ENCODE measurements at regions not wholly inside any gene's neighbourhood (a gene's known extent, or its start where the extent isn't known, plus 50 kb on each side); places are given as distances from the start of the nearest gene placed in this dataset.

GRCh38 chr14:22313172-22313801 lies 275.7 kb downstream of the DAD1 start:
- ChIA-PET POLR2A (interaction anchor here (0.7 kb wide), 1 partner anchor 321 kb away, joined by 3 read pairs; no protein-coding TSS in a partner anchor), CTCF (interaction anchor here (0.8 to 1.0 kb wide), 3 partner anchors 67 to 165 kb away, joined by 3 read pairs; no protein-coding TSS in a partner anchor)
- TF ChIP-seq SP1 (IDR thresholded peaks at IDR 0.05) (no peak), TARDBP (IDR thresholded peaks at IDR 0.05) (no peak), BHLHE40 (IDR thresholded peaks at IDR 0.05; ENCODE audit: borderline replicate concordance) (no peak), LEF1 (IDR thresholded peaks at IDR 0.05; ENCODE audit: borderline replicate concordance) (no peak), ZNF384 (IDR thresholded peaks at IDR 0.05) (no peak)
- no peak for DNase-seq (ENCODE audit: extremely low spot score)

- POLR2A ChIA-PET: no interaction called here
- CTCF ChIA-PET: interaction anchor here (0.8 kb wide), 1 partner anchor 44 kb away, joined by 3 read pairs; no protein-coding TSS in a partner anchor
- no peak for DNase-seq (ENCODE audit: extremely low spot score)
- TF ChIP-seq FOXM1 (IDR thresholded peaks at IDR 0.05; ENCODE audit: borderline replicate concordance) (no peak), NFRKB (IDR thresholded peaks at IDR 0.05) (no peak), ARNT (IDR thresholded peaks at IDR 0.05) (no peak), LEF1 (IDR thresholded peaks at IDR 0.05; ENCODE audit: borderline replicate concordance) (no peak), FOXA1 (IDR thresholded peaks at IDR 0.05) (no peak), TARDBP (IDR thresholded peaks at IDR 0.05) (no peak), CTBP1 (IDR thresholded peaks at IDR 0.05; ENCODE audit: borderline replicate concordance) (no peak)
These were observed 277.4 kb downstream of the DAD1 start for GRCh38 chr14:22311636-22312035.

DNA sequence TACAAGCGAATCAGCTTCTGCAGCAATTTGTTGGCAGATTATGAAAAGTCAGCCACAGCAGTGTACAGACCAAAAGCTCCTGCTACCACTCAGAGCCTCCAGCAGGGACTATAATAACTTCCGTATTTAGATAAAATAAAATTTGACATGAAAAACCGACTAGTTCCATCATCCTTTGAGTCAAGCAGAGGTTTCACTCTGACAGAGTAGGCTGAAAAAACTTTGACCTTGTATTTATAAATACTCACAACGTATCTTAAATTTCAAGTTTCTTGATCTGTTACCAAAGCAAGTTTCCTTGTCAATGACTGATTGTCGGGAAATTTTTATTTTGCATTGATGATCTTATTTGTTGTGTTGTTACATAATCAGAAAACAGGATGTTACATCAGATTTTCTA lies 283.4 kb downstream of the DAD1 start:
- ChIA-PET CTCF (no interaction called here), POLR2A (no interaction called here)
- no peak for DNase-seq (ENCODE audit: extremely low spot score)
- TF ChIP-seq SUZ12 (IDR thresholded peaks at IDR 0.05): no peak
- no peak for TF ChIP-seq L3MBTL2 (conservative IDR thresholded peaks at IDR 0.05)
- no peak for TF ChIP-seq HDGF (IDR thresholded peaks at IDR 0.05; ENCODE audit: borderline replicate concordance)
- TF ChIP-seq, protein P1, sequence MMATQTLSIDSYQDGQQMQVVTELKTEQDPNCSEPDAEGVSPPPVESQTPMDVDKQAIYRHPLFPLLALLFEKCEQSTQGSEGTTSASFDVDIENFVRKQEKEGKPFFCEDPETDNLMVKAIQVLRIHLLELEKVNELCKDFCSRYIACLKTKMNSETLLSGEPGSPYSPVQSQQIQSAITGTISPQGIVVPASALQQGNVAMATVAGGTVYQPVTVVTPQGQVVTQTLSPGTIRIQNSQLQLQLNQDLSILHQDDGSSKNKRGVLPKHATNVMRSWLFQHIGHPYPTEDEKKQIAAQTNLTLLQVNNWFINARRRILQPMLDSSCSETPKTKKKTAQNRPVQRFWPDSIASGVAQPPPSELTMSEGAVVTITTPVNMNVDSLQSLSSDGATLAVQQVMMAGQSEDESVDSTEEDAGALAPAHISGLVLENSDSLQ (IDR thresholded peaks at IDR 0.05): no peak
- no peak for TF ChIP-seq SP1 (IDR thresholded peaks at IDR 0.05)
- TF ChIP-seq FOXM1 (IDR thresholded peaks at IDR 0.05; ENCODE audit: borderline replicate concordance): no peak
- TF ChIP-seq ARNT (IDR thresholded peaks at IDR 0.05): no peak
- no peak for TF ChIP-seq BHLHE40 (IDR thresholded peaks at IDR 0.05; ENCODE audit: borderline replicate concordance)
- no peak for TF ChIP-seq TARDBP (IDR thresholded peaks at IDR 0.05)
- no peak for TF ChIP-seq LEF1 (IDR thresholded peaks at IDR 0.05; ENCODE audit: borderline replicate concordance)
- no peak for TF ChIP-seq NFRKB (IDR thresholded peaks at IDR 0.05)

DNA sequence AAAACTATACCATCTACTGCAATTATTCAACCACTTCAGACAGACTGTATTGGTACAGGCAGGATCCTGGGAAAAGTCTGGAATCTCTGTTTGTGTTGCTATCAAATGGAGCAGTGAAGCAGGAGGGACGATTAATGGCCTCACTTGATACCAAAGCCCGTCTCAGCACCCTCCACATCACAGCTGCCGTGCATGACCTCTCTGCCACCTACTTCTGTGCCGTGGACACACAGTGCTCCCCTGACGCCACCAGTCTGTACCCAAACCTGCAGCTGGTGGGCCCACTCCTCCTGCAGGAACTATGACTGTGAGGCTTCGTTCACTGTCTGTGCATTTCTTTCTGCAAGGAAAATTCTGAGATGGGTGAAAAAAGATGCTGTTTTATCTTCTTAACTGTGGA lies 284.7 kb downstream of the DAD1 start:
- ChIA-PET POLR2A (no interaction called here), CTCF (interaction anchor here (0.6 to 1.0 kb wide), 4 partner anchors 19 to 511 kb away, joined by 3 read pairs; partner anchors contain the start of gene SLC7A7)
- no peak for TF ChIP-seq FOXA1 (IDR thresholded peaks at IDR 0.05)
- no peak for TF ChIP-seq L3MBTL2 (conservative IDR thresholded peaks at IDR 0.05)
- TF ChIP-seq BHLHE40 (IDR thresholded peaks at IDR 0.05; ENCODE audit: borderline replicate concordance): no peak
- TF ChIP-seq SP1 (IDR thresholded peaks at IDR 0.05): no peak
- TF ChIP-seq FOXK2 (IDR thresholded peaks at IDR 0.05): no peak
- TF ChIP-seq ELF4 (IDR thresholded peaks at IDR 0.05): no peak
- no peak for TF ChIP-seq NFRKB (IDR thresholded peaks at IDR 0.05)
- TF ChIP-seq ZNF384 (IDR thresholded peaks at IDR 0.05): no peak
- TF ChIP-seq FOXM1 (IDR thresholded peaks at IDR 0.05; ENCODE audit: borderline replicate concordance): no peak
- no peak for TF ChIP-seq HDGF (IDR thresholded peaks at IDR 0.05; ENCODE audit: borderline replicate concordance)
- no peak for TF ChIP-seq CTBP1 (IDR thresholded peaks at IDR 0.05; ENCODE audit: borderline replicate concordance)
- TF ChIP-seq SUZ12 (IDR thresholded peaks at IDR 0.05): no peak
- no peak for TF ChIP-seq TARDBP (IDR thresholded peaks at IDR 0.05)
- TF ChIP-seq ARNT (IDR thresholded peaks at IDR 0.05): no peak
- TF ChIP-seq LEF1 (IDR thresholded peaks at IDR 0.05; ENCODE audit: borderline replicate concordance): no peak
- TF ChIP-seq, protein P1 (IDR thresholded peaks at IDR 0.05): no peak
- DNase-seq (ENCODE audit: extremely low spot score): no peak

- POLR2A ChIA-PET: no interaction called here
These were observed 285.3 kb downstream of the DAD1 start for GRCh38 chr14:22303589-22304195.

GRCh38 chr14:22300646-22301045 lies 288.4 kb downstream of the DAD1 start:
- TF ChIP-seq NFRKB (IDR thresholded peaks at IDR 0.05): no peak
- TF ChIP-seq LEF1 (IDR thresholded peaks at IDR 0.05; ENCODE audit: borderline replicate concordance): no peak
- TF ChIP-seq FOXM1 (IDR thresholded peaks at IDR 0.05; ENCODE audit: borderline replicate concordance): no peak
- TF ChIP-seq ELF4 (IDR thresholded peaks at IDR 0.05): no peak
- TF ChIP-seq, protein P1 (IDR thresholded peaks at IDR 0.05): no peak
- TF ChIP-seq CTBP1 (IDR thresholded peaks at IDR 0.05; ENCODE audit: borderline replicate concordance): no peak
- no peak for TF ChIP-seq FOXA1 (IDR thresholded peaks at IDR 0.05)
- no peak for TF ChIP-seq SP1 (IDR thresholded peaks at IDR 0.05)
- no peak for TF ChIP-seq FOXK2 (IDR thresholded peaks at IDR 0.05)
- TF ChIP-seq BHLHE40 (IDR thresholded peaks at IDR 0.05; ENCODE audit: borderline replicate concordance): no peak
- no peak for TF ChIP-seq ZNF384 (IDR thresholded peaks at IDR 0.05)
- no peak for TF ChIP-seq L3MBTL2 (conservative IDR thresholded peaks at IDR 0.05)
- POLR2A ChIA-PET: no interaction called here
- DNase-seq (ENCODE audit: extremely low spot score): no peak
- CTCF ChIA-PET: no interaction called here

More at GRCh38 chr14:22303589-22304195, 285.3 kb downstream of the DAD1 start:
- no peak for DNase-seq (ENCODE audit: extremely low spot score)
- TF ChIP-seq L3MBTL2 (conservative IDR thresholded peaks at IDR 0.05) (no peak), ZNF384 (IDR thresholded peaks at IDR 0.05) (peak; percentile 75), SP1 (IDR thresholded peaks at IDR 0.05) (no peak), TARDBP (IDR thresholded peaks at IDR 0.05) (no peak)
- CTCF ChIA-PET: interaction anchor here (0.6 to 1.0 kb wide), 4 partner anchors 18 to 512 kb away, joined by 3 to 4 read pairs (median 3); partner anchors contain the start of gene SLC7A7

Data from HEK293T (cell line).